ENCODE measurements at regions not wholly inside any gene's neighbourhood (a gene's known extent, or its start where the extent isn't known, plus 50 kb on each side); places are given as distances from the start of the nearest gene placed in this dataset.

DNA sequence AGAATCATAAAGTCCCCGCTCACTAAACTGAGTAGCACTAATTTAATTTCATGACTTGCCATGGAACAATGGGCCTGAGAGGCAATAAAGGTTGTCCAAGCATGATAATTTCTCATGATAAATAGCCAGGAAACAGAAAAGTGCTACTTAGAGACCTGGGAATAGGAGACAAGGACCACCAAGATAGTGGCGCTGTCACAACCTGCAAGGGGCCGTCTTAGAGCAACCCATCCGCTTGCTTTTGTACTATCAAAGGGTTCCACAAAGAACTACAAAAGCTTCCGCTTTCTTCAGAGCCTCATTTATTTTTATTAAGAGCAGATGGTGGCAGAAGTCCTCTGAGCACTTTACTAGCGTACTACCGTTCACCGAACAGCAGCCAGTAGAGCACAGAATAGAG lies 421.7 kb upstream of the GRM7 start:
- BruUV-seq (replicated peaks), result no TSS peak
- CTCF ChIA-PET, result no interaction called here
- TF ChIP-seq, protein P1, sequence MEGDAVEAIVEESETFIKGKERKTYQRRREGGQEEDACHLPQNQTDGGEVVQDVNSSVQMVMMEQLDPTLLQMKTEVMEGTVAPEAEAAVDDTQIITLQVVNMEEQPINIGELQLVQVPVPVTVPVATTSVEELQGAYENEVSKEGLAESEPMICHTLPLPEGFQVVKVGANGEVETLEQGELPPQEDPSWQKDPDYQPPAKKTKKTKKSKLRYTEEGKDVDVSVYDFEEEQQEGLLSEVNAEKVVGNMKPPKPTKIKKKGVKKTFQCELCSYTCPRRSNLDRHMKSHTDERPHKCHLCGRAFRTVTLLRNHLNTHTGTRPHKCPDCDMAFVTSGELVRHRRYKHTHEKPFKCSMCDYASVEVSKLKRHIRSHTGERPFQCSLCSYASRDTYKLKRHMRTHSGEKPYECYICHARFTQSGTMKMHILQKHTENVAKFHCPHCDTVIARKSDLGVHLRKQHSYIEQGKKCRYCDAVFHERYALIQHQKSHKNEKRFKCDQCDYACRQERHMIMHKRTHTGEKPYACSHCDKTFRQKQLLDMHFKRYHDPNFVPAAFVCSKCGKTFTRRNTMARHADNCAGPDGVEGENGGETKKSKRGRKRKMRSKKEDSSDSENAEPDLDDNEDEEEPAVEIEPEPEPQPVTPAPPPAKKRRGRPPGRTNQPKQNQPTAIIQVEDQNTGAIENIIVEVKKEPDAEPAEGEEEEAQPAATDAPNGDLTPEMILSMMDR (IDR thresholded peaks at IDR 0.05; ENCODE audit: unreplicated experiment), result no peak
- Mint-ChIP-seq H3K4me3 (ENCODE audit: low read depth, unreplicated experiment) (no peak overlapping the region), H3K9me3 (ENCODE audit: low read depth, unreplicated experiment) (peaks cover 13% of the 10 kb centered on the region), H3K36me3 (ENCODE audit: insufficient read depth, unreplicated experiment) (no peaks in the 10 kb centered on the region), H3K27ac (ENCODE audit: unreplicated experiment) (no peak overlapping the region), H3K4me1 (ENCODE audit: low read depth, unreplicated experiment) (no peaks in the 10 kb centered on the region), H3K27me3 (ENCODE audit: unreplicated experiment) (no peaks in the 10 kb centered on the region)
- intact Hi-C loops (cut with micrococcal nuclease; ENCODE audit: unreplicated experiment), result no loop called here
- no peak for DNase-seq

DNA sequence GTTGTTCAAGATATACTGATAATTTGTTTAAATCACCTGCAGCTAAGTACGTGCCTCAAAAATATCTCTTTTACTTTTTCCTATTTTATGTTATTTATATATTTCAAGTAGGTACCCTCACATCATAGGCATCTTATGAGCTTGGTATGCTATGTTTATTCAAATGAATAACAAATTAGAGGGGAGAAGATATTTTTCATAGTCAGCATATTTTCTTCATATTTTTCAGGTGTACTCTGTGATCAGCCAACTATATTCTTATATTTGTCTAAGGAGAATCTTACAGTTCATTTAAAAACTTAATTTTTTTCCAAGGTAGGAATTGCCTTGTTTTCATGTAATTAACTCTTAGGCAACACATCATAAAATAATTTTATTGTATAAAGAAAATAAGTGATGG lies 421.1 kb upstream of the GRM7 start:
- no peaks in the 10 kb centered on the region for H3K27me3 Mint-ChIP-seq (ENCODE audit: unreplicated experiment)
- no peak overlapping the region for H3K27ac Mint-ChIP-seq (ENCODE audit: unreplicated experiment)
- CTCF ChIA-PET, result no interaction called here
- H3K4me1 Mint-ChIP-seq (ENCODE audit: low read depth, unreplicated experiment), result no peaks in the 10 kb centered on the region
- intact Hi-C loops (cut with micrococcal nuclease; ENCODE audit: unreplicated experiment), result no loop called here
- BruUV-seq (replicated peaks), result no TSS peak
- no peaks in the 10 kb centered on the region for H3K36me3 Mint-ChIP-seq (ENCODE audit: insufficient read depth, unreplicated experiment)
- TF ChIP-seq, protein P1 (IDR thresholded peaks at IDR 0.05; ENCODE audit: unreplicated experiment), result no peak
- H3K9me3 Mint-ChIP-seq (ENCODE audit: low read depth, unreplicated experiment), result peaks cover 18% of the 10 kb centered on the region
- no peak overlapping the region for H3K4me3 Mint-ChIP-seq (ENCODE audit: low read depth, unreplicated experiment)
- DNase-seq, result no peak

DNA sequence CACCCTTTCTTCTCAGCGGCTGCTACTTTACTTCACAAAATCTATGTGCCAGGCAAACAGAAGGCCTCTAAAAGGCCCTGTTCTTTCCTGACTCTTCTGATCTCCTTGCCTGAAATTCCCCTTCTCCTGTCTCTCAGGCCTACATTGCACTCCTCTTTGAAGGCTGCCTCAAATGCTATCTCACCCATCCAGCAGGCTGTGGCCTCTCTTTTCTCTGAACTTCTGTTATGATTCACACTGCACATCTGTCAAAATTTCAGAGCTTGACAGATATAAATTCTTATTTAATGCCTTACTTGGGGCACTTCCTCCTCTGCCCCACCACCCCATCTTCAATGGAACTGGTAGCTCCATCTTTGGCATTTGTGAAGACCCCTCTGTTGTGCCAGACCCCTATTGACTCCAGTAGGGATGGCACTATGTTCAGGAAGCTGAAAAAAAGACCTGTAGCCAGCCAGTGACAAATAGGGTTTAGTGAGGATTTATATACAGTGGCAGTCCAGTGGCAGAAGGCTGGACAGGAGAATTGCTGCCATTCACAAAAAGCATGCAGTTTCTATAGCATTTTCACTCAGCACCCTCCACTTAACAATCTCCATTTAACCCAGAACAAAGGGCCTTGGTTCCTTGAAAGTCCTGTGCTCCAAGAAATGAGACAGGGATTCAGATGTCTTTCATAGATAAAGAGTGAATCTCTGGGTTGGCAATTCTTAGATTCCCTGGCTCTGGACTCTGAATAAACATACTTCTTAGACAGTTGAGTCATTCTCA lies 415.8 kb upstream of the GRM7 start:
- CTCF ChIA-PET, result no interaction called here
- Mint-ChIP-seq H3K4me3 (ENCODE audit: low read depth, unreplicated experiment) (no peak overlapping the region), H3K27me3 (ENCODE audit: unreplicated experiment) (no peaks in the 10 kb centered on the region), H3K9me3 (ENCODE audit: low read depth, unreplicated experiment) (peaks cover 22% of the 10 kb centered on the region), H3K36me3 (ENCODE audit: insufficient read depth, unreplicated experiment) (no peaks in the 10 kb centered on the region), H3K27ac (ENCODE audit: unreplicated experiment) (no peak overlapping the region), H3K4me1 (ENCODE audit: low read depth, unreplicated experiment) (no peaks in the 10 kb centered on the region)
- no peak for DNase-seq
- TF ChIP-seq, protein P1 (IDR thresholded peaks at IDR 0.05; ENCODE audit: unreplicated experiment), result no peak
- intact Hi-C loops (cut with micrococcal nuclease; ENCODE audit: unreplicated experiment), result no loop called here
- BruUV-seq (replicated peaks), result no TSS peak

DNA sequence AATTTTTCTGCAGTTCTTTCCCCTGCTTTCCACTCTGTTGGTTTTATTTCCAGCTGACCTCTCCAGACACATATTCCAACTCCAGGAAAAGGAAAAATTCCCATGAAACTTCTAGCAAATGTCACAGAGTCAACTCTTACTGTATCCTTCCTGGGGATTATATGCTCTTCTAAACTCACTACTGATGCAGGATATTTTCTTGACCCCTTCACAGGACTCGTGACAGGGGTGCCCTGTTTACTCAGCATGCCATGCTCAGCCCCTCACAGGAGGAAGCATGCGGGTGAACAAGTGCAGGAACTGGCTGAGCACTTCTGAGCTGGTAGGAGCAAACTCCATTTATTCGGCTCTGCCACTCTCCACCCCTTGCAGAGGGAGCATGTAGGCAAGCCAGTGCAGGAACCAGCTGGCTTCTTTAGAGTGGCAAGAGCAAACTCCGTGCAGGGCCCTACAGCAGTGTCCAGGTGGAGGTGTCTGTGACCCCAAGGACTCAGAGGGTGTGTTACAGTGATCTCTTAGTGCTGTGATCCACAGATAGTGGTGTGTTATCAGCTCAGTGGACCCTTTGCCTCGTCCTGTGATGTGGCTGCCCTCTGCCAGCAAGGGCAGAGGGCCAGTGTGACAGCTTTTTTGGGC lies 413.6 kb upstream of the GRM7 start:
- peaks cover 18% of the 10 kb centered on the region for H3K9me3 Mint-ChIP-seq (ENCODE audit: low read depth, unreplicated experiment)
- CTCF ChIA-PET, result no interaction called here

More for the DNA sequence above, 413.6 kb upstream of the GRM7 start:
- H3K4me3 Mint-ChIP-seq (ENCODE audit: low read depth, unreplicated experiment), result no peak overlapping the region
- H3K27me3 Mint-ChIP-seq (ENCODE audit: unreplicated experiment), result no peaks in the 10 kb centered on the region
- no peak for DNase-seq
- BruUV-seq (replicated peaks), result no TSS peak
- intact Hi-C loops (cut with micrococcal nuclease; ENCODE audit: unreplicated experiment), result no loop called here
- no peaks in the 10 kb centered on the region for H3K36me3 Mint-ChIP-seq (ENCODE audit: insufficient read depth, unreplicated experiment)
- no peaks in the 10 kb centered on the region for H3K4me1 Mint-ChIP-seq (ENCODE audit: low read depth, unreplicated experiment)
- H3K27ac Mint-ChIP-seq (ENCODE audit: unreplicated experiment), result no peak overlapping the region
- TF ChIP-seq, protein P1 (IDR thresholded peaks at IDR 0.05; ENCODE audit: unreplicated experiment), result no peak

All from Calu3 (cell line).